DOHH2 (cell line): ENCODE measurements at regions not wholly inside any gene's neighbourhood (a gene's known extent, or its start where the extent isn't known, plus 50 kb on each side); places are given as distances from the start of the nearest gene placed in this dataset.

Experiments used
- CTCF ChIP-seq: fragments of 200-600 bp; sonication (generic); IDR thresholded peaks from one replicate; pipeline ENCODE4 v1.5.1; 2014; ENCODE audit warnings: antibody characterized with exemption, mild to moderate bottlenecking, low read depth, low read length; ENCODE audit not compliant: poor library complexity, severe bottlenecking
- EZH2phosphoT487 ChIP-seq: fragments of 200-600 bp; sonication (generic); IDR thresholded peaks from 2 replicates; pipeline ENCODE4 v1.6.1; 2017; ENCODE audit warnings: borderline replicate concordance, mild to moderate bottlenecking, antibody characterized with exemption, low read length, moderate library complexity, mixed read lengths

DNA sequence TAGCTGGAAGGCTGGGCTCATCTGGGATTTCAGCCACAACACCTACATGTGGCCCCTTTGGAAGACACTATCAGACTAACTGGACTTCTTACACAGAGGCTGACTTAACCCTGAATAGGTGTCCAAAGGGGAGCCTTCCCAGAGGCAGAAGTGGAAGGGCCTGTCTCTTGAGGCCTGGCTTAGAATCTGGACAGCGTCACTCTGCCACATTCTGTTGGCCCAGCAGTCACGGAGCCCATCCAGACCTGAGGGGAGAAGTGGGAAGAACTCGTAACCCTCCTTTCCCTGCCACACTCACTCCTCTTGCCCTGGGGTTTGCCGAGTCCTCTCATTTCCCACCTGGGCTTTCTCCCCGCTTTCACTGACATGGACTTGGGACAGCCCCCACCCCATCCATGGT is 170.5 kb downstream of the C16orf95 start:
- TF ChIP-seq CTCF: no peak
- no peak for TF ChIP-seq EZH2phosphoT487
